ENCODE measurements at regions not wholly inside any gene's neighbourhood (a gene's known extent, or its start where the extent isn't known, plus 50 kb on each side); places are given as distances from the start of the nearest gene placed in this dataset.

DNA sequence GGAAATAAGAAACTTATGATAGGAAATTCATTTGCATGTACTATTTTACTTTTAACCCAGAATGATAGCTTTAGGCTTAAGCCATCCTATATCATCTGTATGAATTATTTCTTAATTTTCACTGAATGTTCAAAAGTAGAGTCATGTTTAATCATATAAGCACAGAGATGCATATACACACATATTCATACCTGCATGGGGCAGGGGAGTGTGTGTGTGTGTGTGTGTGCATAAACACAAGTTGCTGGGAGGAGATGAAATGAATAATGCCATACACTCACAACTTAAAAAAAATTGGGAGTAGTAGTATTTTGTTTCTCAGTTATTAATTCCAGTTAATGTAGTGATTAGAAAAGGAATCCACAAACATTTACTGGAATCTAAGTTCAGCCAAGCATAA lies 83.1 kb upstream of the IKZF1 start:
- TF ChIP-seq, protein P1, sequence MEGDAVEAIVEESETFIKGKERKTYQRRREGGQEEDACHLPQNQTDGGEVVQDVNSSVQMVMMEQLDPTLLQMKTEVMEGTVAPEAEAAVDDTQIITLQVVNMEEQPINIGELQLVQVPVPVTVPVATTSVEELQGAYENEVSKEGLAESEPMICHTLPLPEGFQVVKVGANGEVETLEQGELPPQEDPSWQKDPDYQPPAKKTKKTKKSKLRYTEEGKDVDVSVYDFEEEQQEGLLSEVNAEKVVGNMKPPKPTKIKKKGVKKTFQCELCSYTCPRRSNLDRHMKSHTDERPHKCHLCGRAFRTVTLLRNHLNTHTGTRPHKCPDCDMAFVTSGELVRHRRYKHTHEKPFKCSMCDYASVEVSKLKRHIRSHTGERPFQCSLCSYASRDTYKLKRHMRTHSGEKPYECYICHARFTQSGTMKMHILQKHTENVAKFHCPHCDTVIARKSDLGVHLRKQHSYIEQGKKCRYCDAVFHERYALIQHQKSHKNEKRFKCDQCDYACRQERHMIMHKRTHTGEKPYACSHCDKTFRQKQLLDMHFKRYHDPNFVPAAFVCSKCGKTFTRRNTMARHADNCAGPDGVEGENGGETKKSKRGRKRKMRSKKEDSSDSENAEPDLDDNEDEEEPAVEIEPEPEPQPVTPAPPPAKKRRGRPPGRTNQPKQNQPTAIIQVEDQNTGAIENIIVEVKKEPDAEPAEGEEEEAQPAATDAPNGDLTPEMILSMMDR (IDR thresholded peaks at IDR 0.05) = no peak
- no peak for TF ChIP-seq EZH2 (IDR thresholded peaks at IDR 0.05)
